Neuron (in vitro differentiated cells): ENCODE measurements at regions not wholly inside any gene's neighbourhood (a gene's known extent, or its start where the extent isn't known, plus 50 kb on each side); places are given as distances from the start of the nearest gene placed in this dataset.

Experiments
- H2AFZ ChIP-seq: one replicate; pipeline ENCODE4 v1.6.1; 2013; ENCODE audit warnings: low read depth, mild to moderate bottlenecking, inconsistent platforms, low read length, moderate library complexity
- H3K27me3 ChIP-seq: one replicate; pipeline ENCODE4 v1.6.1; 2013; ENCODE audit warnings: low read length; ENCODE audit not compliant: insufficient read depth
- H3K36me3 ChIP-seq: one replicate; pipeline ENCODE4 v1.6.1; 2013; ENCODE audit warnings: low read length; ENCODE audit not compliant: insufficient read depth
- H3K4me1 ChIP-seq: one replicate; pipeline ENCODE4 v1.6.1; 2013; ENCODE audit warnings: low read length; ENCODE audit not compliant: insufficient read depth
- H3K4me3 ChIP-seq: 2 replicates; pipeline ENCODE4 v1.5.1; 2013; ENCODE audit warnings: mild to moderate bottlenecking, low read length, moderate library complexity
- H3K9me3 ChIP-seq: one replicate; pipeline ENCODE4 v1.6.1; 2013; ENCODE audit warnings: low read length

DNA sequence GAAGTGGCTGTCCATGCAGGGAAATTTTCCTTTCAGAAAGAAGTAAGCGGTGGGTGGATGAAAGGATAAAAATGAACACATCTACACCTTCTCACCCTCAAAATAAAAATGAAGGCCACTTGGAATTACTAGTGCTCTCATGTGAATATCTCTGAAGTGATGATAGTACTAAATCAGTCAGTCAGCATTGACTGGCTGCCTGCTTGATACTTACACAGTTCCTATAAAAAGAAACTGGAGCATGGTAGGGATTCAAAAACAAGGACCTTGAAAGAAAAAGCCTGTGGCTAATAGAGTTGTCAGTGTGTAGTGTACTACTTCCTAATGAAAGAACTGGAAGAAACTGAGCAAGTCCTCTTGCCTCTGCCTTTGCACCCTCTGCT lies 239.7 kb downstream of the HLX start:
- Histone ChIP-seq H3K27me3 (no peaks in the 10 kb centered on the region), H3K9me3 (no peaks in the 10 kb centered on the region), H3K36me3 (no peaks in the 10 kb centered on the region), H3K4me1 (no peaks in the 10 kb centered on the region), H2AFZ (no peak overlapping the region), H3K4me3 (no peak overlapping the region)

DNA sequence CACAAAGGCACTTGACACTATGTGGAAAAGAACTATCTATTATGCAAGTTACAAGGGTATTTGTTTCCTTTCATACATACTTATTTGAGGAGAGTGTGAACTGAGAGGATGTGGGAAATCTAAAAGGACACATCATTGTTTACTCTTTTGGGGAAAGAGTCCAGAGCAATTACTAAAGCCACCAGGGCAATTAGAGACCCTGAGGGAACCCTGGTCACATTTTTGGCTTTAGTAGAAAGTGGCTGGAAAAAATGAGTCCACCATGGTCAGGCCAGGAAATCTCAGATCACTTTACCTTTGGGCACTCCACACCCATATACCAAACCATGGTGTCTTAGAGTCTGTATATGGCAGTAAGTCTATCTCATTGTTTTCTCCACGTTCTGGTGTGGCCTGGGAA lies 243.3 kb downstream of the HLX start:
- no peaks in the 10 kb centered on the region for H3K4me1 ChIP-seq
- H2AFZ ChIP-seq = no peak overlapping the region
- H3K27me3 ChIP-seq = no peaks in the 10 kb centered on the region
- no peaks in the 10 kb centered on the region for H3K36me3 ChIP-seq
- H3K9me3 ChIP-seq = no peaks in the 10 kb centered on the region
- no peak overlapping the region for H3K4me3 ChIP-seq

DNA sequence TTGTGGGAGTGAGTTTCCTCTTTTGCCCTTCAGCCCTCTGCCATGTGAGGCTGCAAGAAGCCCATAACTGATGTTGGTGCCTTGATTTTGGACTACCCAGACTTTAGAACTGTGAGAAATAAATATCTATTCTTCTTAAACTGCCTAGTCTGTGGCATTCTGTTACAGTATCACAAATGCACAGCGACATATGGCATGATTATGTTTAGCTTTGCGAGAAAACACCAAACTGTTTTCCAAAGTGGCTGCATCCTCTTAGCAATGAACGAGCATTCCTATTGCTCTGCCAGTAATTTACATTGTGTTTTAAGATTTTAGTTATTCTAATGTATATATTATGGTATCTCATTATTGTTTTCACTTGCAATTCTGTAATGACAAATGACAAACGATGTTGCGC lies 246.7 kb downstream of the HLX start:
- H3K27me3 ChIP-seq = no peaks in the 10 kb centered on the region
- no peak overlapping the region for H2AFZ ChIP-seq
- no peak overlapping the region for H3K4me3 ChIP-seq
- H3K4me1 ChIP-seq = no peaks in the 10 kb centered on the region
- no peaks in the 10 kb centered on the region for H3K36me3 ChIP-seq
- no peaks in the 10 kb centered on the region for H3K9me3 ChIP-seq

DNA sequence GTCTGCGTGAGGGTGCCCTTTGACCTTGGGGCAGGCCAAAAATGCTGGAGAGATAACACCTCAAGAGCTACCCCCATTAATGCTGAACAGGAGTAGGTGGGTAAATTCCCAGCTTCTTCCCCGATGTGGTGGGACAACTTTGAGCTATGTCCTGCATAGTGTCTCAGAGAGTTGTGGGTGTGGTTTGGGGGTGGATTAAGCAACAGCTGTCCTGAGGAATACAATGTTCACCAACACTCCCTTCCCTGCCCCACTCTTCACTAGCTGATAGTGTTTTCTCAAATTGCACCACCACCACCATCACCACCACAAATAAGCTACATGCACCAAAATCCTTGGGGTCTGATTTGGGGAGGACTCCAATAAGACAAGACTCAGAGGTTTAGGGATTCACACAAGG lies 258.4 kb downstream of the HLX start:
- Histone ChIP-seq H3K4me3 (no peak overlapping the region), H3K4me1 (no peaks in the 10 kb centered on the region), H3K27me3 (no peaks in the 10 kb centered on the region), H2AFZ (no peak overlapping the region), H3K9me3 (no peaks in the 10 kb centered on the region), H3K36me3 (no peaks in the 10 kb centered on the region)

DNA sequence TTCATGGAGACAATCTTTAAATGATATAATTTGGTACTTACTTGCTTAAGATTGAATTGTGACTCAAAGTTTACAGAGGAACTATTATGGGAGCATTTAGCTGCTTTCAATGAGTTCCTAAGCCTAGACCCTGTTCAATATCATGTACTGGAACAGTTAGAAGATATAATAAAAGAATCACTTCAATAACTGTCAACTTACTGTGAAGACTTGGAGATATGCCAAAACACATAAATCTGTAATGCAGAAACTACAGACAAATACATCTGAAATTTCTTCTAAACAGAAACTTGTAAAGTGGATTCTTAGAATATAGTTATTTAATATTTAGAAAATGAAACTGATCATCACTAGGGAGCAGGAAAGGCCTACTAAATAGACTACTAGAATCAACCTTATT lies 259.3 kb downstream of the HLX start:
- H2AFZ ChIP-seq = no peak overlapping the region
- H3K4me1 ChIP-seq = no peaks in the 10 kb centered on the region
- H3K36me3 ChIP-seq = no peaks in the 10 kb centered on the region
- no peaks in the 10 kb centered on the region for H3K9me3 ChIP-seq
- no peaks in the 10 kb centered on the region for H3K27me3 ChIP-seq
- no peak overlapping the region for H3K4me3 ChIP-seq

DNA sequence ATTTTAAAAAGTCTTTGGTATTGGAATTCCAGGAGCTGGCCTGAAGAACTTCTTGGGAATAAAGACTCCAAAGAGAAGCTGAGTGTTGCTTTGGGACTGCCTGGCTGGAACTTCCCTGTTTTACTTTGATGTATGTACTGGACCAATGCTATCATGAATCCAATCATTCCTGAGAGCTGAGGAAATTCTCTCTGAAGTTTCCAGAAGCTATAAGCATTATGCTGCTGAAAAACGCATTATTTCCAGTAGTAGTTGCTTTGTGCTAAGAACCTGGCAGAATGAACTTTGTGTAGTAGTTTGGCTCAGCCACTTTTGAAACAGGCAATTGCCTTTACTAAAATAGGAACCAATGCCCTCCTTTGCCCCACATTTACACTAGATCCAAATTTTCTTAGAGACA lies 260.7 kb downstream of the HLX start:
- H3K4me3 ChIP-seq = no peak overlapping the region
- no peaks in the 10 kb centered on the region for H3K27me3 ChIP-seq
- no peaks in the 10 kb centered on the region for H3K36me3 ChIP-seq
- H2AFZ ChIP-seq = no peak overlapping the region
- H3K4me1 ChIP-seq = no peaks in the 10 kb centered on the region
- no peaks in the 10 kb centered on the region for H3K9me3 ChIP-seq

DNA sequence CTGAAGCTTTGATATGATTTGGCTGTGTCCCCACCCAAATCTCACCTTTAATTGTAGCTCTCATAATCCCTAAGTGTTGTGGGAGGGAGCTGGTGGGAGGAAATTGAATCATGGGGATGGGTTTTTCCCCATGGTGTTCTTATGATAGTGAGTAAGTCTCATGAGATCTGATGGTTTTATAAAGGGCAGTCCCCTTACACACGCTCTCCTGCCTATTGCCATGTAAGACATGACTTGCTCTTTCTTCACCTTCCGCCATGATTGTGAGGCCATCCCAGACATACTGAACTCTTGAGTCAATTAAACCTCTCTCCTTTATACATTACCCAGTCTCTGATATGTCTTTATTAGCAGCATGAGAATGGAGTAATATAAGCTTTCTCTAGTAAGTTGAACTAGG lies 261.9 kb downstream of the HLX start:
- H3K27me3 ChIP-seq = no peaks in the 10 kb centered on the region
- H3K9me3 ChIP-seq = no peaks in the 10 kb centered on the region
- no peak overlapping the region for H3K4me3 ChIP-seq
- no peak overlapping the region for H2AFZ ChIP-seq
- no peaks in the 10 kb centered on the region for H3K4me1 ChIP-seq
- H3K36me3 ChIP-seq = no peaks in the 10 kb centered on the region

DNA sequence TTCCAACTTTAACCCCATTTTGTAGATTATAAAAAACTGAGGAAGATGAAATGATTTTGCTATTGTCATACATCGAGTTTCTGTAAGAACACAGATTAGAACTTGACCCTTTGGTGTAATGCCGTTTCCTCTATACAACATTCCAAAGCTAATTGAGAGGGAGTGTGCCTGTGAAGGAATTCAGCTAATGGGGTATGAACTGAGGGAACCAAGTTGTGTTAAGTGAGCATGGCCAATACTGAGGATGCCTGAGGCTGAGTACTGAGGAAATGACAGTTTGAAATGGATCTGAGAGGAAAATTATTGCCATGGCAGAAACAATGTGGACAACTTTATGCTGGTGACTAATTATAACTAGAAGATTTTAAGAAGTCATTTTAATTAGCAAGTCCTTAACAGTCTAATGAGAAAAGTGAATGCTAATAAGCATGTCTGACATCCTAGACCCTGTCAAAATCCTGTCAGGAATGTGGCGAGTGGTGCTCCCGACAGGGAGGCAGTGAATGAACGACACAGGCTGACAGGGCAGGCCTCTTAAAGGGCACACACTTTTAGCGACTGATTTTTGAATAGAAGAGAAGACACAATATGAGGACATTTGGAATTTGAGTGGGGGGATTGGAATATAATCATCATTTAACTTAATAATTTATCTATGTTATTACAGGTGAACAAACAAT lies 262.5 kb downstream of the HLX start:
- H3K9me3 ChIP-seq = no peaks in the 10 kb centered on the region
- H2AFZ ChIP-seq = no peak overlapping the region
- H3K27me3 ChIP-seq = no peaks in the 10 kb centered on the region

DNA sequence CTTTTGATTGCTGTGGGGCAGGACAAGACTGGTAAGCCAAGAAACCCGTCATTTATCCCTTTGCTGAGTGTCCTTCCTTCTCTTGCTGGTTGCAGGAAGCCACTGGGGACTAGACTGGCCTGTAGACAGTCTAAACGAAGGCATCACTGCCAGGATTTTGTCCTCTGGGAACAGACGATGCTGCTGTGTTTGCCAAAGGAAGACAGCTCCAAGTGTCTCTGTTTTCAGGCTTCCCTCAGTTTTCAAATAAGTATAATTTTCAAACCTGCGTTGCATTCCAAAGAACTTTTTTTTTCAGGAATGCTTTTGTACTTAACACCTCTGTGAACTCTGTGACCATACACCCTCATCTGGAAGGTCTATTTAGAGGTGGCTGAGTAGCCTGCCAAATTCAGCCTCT lies 269.4 kb downstream of the HLX start:
- Histone ChIP-seq H3K9me3 (no peaks in the 10 kb centered on the region), H2AFZ (no peak overlapping the region), H3K27me3 (no peaks in the 10 kb centered on the region), H3K4me1 (no peaks in the 10 kb centered on the region), H3K4me3 (no peak overlapping the region), H3K36me3 (no peaks in the 10 kb centered on the region)

More for the DNA sequence above, 262.5 kb downstream of the HLX start:
- H3K4me3 ChIP-seq = no peak overlapping the region
- no peaks in the 10 kb centered on the region for H3K36me3 ChIP-seq
- H3K4me1 ChIP-seq = no peaks in the 10 kb centered on the region

DNA sequence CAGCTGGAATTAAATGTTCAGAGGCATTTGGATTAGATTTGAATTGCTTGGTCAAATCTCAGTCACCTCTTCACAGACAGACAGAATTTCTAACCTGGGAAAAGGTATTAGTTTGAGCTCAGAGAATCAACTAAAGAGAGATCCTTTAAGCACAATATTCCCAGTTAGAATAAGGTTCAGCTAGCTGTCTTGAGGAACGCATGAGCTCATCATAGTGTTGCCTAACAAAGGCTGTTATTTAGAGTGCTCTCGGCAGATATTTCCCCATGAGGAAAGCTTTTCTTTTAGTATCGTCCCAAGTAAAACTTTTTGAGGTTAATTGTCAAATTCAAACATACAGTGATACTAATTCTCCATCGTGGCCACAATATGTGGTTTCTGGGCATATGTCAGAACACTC lies 269.9 kb downstream of the HLX start:
- Histone ChIP-seq H2AFZ (no peak overlapping the region), H3K4me3 (no peak overlapping the region), H3K4me1 (no peaks in the 10 kb centered on the region), H3K9me3 (no peaks in the 10 kb centered on the region), H3K27me3 (no peaks in the 10 kb centered on the region), H3K36me3 (no peaks in the 10 kb centered on the region)

DNA sequence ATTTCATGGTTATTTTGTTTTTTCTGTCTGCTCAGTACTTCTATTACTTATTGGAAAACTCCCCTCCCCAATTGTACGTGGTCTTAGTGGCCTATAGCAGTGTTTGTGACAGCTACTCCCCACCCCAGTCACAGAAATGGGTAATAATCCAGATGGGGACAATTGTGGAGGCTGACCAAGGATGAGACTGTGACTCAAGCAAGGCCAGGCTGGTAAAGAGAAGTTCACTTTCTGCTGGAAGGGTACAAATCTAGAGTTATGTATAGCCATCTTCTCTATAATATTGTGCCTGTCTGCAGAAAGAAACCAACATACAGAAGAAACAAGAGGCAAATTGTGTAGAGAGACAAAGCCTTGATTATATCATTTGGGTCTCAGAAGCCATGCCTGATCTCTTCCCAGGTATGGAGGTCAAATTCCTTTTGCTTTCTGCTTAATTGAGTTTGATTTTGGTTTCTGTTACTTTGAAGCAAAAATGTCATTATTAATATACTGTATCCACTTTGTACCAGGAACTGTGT lies 270.4 kb downstream of the HLX start:
- no peaks in the 10 kb centered on the region for H3K27me3 ChIP-seq
- H2AFZ ChIP-seq = no peak overlapping the region
- H3K4me1 ChIP-seq = no peaks in the 10 kb centered on the region
- no peaks in the 10 kb centered on the region for H3K9me3 ChIP-seq
- no peak overlapping the region for H3K4me3 ChIP-seq
- H3K36me3 ChIP-seq = no peaks in the 10 kb centered on the region

DNA sequence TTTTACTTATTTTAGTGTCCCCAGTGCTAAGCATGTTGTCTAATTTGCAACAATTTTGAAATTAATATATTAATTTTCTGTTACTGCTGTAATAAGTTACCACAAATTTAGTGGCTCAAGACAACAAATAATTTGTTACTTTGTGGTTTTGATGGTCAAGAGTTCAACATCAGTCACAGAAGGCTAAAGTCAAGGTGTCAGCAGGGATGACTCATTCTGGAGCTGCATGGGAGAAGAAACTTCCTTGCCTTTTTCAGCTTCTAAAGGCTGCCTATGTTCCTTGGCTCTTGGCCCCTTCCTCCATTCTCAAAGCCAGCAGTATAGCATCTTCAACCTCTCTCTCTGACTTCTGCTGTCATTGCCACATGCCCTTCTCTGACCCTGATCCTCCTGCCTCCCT lies 271.8 kb downstream of the HLX start:
- H3K4me3 ChIP-seq = no peak overlapping the region
- H2AFZ ChIP-seq = no peak overlapping the region
- no peaks in the 10 kb centered on the region for H3K4me1 ChIP-seq
- no peaks in the 10 kb centered on the region for H3K9me3 ChIP-seq
- no peaks in the 10 kb centered on the region for H3K27me3 ChIP-seq
- H3K36me3 ChIP-seq = no peaks in the 10 kb centered on the region

DNA sequence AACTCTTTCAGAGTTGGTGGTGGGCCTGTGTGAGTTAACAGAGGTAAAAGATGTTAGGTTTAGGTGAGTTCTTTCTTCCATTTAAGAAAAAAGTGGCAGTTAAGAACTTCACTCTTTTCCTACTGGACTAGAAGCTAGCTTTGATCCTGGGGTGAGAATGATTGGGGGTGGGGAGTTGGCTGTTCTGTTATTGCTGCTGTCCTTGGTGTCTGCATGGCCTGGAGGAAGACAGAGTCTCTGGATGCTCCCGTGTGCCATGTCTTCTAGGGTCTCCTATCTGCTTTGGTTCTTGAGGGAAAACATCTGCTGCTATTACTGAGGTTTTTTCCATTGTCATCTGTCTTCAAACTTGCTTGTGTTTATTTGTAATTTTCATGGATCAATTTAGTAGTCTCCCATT lies 275.7 kb downstream of the HLX start:
- H3K9me3 ChIP-seq = no peaks in the 10 kb centered on the region
- H3K36me3 ChIP-seq = no peaks in the 10 kb centered on the region
- H3K4me1 ChIP-seq = no peaks in the 10 kb centered on the region
- no peaks in the 10 kb centered on the region for H3K27me3 ChIP-seq
- H3K4me3 ChIP-seq = no peak overlapping the region
- H2AFZ ChIP-seq = no peak overlapping the region
